ENCODE measurements at regions not wholly inside any gene's neighbourhood (a gene's known extent, or its start where the extent isn't known, plus 50 kb on each side); places are given as distances from the start of the nearest gene placed in this dataset.
A peak's percentile ranks its signal among the peaks of the same experiment; 100 is the strongest.
"Not testable (repeated sequence)": the region's sequence is repeated elsewhere in the genome, so short reads cannot be mapped to it uniquely, and the experiment has no call there.

- BruUV-seq (replicated peaks); CTCF ChIA-PET (ENCODE audit: low intra/inter-chr PET ratio, low total read pairs); H3K4me3 ChIP-seq (replicated peaks in 1 of 3; ENCODE audit: insufficient read depth in 1 of 3, low read depth in 2 of 3, low read length in 3 of 3); ATAC-seq; H3K27ac ChIP-seq (ENCODE audit: extremely low read length, insufficient read depth, low read length); H3K4me1 ChIP-seq (ENCODE audit: insufficient read depth, low read length); intact Hi-C loops (cut with micrococcal nuclease; ENCODE audit: unreplicated experiment); H3K27me3 ChIP-seq (ENCODE audit: control insufficient read depth in 1 of 2, insufficient read depth in 2 of 2, low read length in 2 of 2); H3K79me2 ChIP-seq (ENCODE audit: insufficient read depth, low read length); H2AFZ ChIP-seq (ENCODE audit: low read length); H3K9me3 ChIP-seq (ENCODE audit: low read length); H3K4me2 ChIP-seq (ENCODE audit: low read depth, low read length); in situ Hi-C loops (cut with HindIII; ENCODE audit: extremely low pct_ligation_motif_present, low pct_unique_long_range_greater_than_20kb); FAIRE-seq; H3K9ac ChIP-seq (ENCODE audit: insufficient read depth, low read depth, low read length); H3K36me3 ChIP-seq (replicated peaks in 1 of 2; ENCODE audit: control insufficient read depth in 1 of 2, insufficient read depth in 2 of 2, low read length in 2 of 2); H4K20me1 ChIP-seq (ENCODE audit: insufficient read depth, low read length); POLR2A ChIA-PET; DNase-seq (ENCODE audit: low spot score): not testable (repeated sequence)
- WGBS (ENCODE audit: low lambda C conversion rate): 15% methylated on average over 6 of the region's 14 CpGs
Observed at GRCh38 chr1:243049716-243050115, 205.4 kb downstream of the CEP170 start.

- H3K36me3 ChIP-seq (replicated peaks in 1 of 2; ENCODE audit: control insufficient read depth in 1 of 2, insufficient read depth in 2 of 2, low read length in 2 of 2); in situ Hi-C loops (cut with HindIII; ENCODE audit: extremely low pct_ligation_motif_present, low pct_unique_long_range_greater_than_20kb); H3K9ac ChIP-seq (ENCODE audit: insufficient read depth, low read depth, low read length); H3K79me2 ChIP-seq (ENCODE audit: insufficient read depth, low read length); H3K4me1 ChIP-seq (ENCODE audit: insufficient read depth, low read length); DNase-seq (ENCODE audit: low spot score); POLR2A ChIA-PET; CTCF ChIA-PET (ENCODE audit: low intra/inter-chr PET ratio, low total read pairs); H3K9me3 ChIP-seq (ENCODE audit: low read length); H3K4me3 ChIP-seq (replicated peaks in 1 of 3; ENCODE audit: insufficient read depth in 1 of 3, low read depth in 2 of 3, low read length in 3 of 3); BruUV-seq (replicated peaks); intact Hi-C loops (cut with micrococcal nuclease; ENCODE audit: unreplicated experiment); H3K27me3 ChIP-seq (ENCODE audit: control insufficient read depth in 1 of 2, insufficient read depth in 2 of 2, low read length in 2 of 2); H2AFZ ChIP-seq (ENCODE audit: low read length); ATAC-seq; H3K4me2 ChIP-seq (ENCODE audit: low read depth, low read length); FAIRE-seq; H3K27ac ChIP-seq (ENCODE audit: extremely low read length, insufficient read depth, low read length); H4K20me1 ChIP-seq (ENCODE audit: insufficient read depth, low read length): not testable (repeated sequence)
- 0 out of 4 replicates have a peak, but pooled peaks of 1 of the 2 experiments have one; percentile 8 for TF ChIP-seq MAFK (conservative IDR thresholded peaks at IDR 0.05 in 1 of 2, IDR thresholded peaks at IDR 0.05 in 1 of 2; ENCODE audit: low read length in 2 of 2)
- WGBS (ENCODE audit: low lambda C conversion rate): 2% methylated on average over 4 of the region's 4 CpGs
Observed at GRCh38 chr1:243021365-243021764, 233.7 kb downstream of the CEP170 start.

- FAIRE-seq; H3K4me2 ChIP-seq (ENCODE audit: low read depth, low read length); H3K27ac ChIP-seq (ENCODE audit: extremely low read length, insufficient read depth, low read length); H3K27me3 ChIP-seq (ENCODE audit: control insufficient read depth in 1 of 2, insufficient read depth in 2 of 2, low read length in 2 of 2); intact Hi-C loops (cut with micrococcal nuclease; ENCODE audit: unreplicated experiment); ATAC-seq; BruUV-seq (replicated peaks); H3K9ac ChIP-seq (ENCODE audit: insufficient read depth, low read depth, low read length); H4K20me1 ChIP-seq (ENCODE audit: insufficient read depth, low read length); POLR2A ChIA-PET; H3K9me3 ChIP-seq (ENCODE audit: low read length); H3K79me2 ChIP-seq (ENCODE audit: insufficient read depth, low read length); CTCF ChIA-PET (ENCODE audit: low intra/inter-chr PET ratio, low total read pairs); H3K4me3 ChIP-seq (replicated peaks in 1 of 3; ENCODE audit: insufficient read depth in 1 of 3, low read depth in 2 of 3, low read length in 3 of 3); H3K36me3 ChIP-seq (replicated peaks in 1 of 2; ENCODE audit: control insufficient read depth in 1 of 2, insufficient read depth in 2 of 2, low read length in 2 of 2); in situ Hi-C loops (cut with HindIII; ENCODE audit: extremely low pct_ligation_motif_present, low pct_unique_long_range_greater_than_20kb); H2AFZ ChIP-seq (ENCODE audit: low read length); DNase-seq (ENCODE audit: low spot score); H3K4me1 ChIP-seq (ENCODE audit: insufficient read depth, low read length): not testable (repeated sequence)
- WGBS (ENCODE audit: low lambda C conversion rate): 10% methylated on average over 1 of the region's 1 CpG
- 0 out of 2 replicates have a peak, but pooled peaks have one; percentile 54 for TF ChIP-seq BRCA1 (CRISPR knock-in tag; IDR thresholded peaks at IDR 0.05)
- peak in 1 of 2 experiments; percentile 81; a peak in 2 of 4 replicates for TF ChIP-seq KLF16 (CRISPR knock-in tag; IDR thresholded peaks at IDR 0.05)
- TF ChIP-seq SATB2 (CRISPR knock-in tag; IDR thresholded peaks at IDR 0.05): peak; percentile 68; the same call in 1 of the 2 replicates
- peak; percentile 64; the same call in 1 of the 2 replicates for TF ChIP-seq ZNF331 (CRISPR knock-in tag; IDR thresholded peaks at IDR 0.05)
- TF ChIP-seq RARA (CRISPR knock-in tag; IDR thresholded peaks at IDR 0.05): peak; percentile 46
- TF ChIP-seq HMGXB3 (CRISPR knock-in tag; IDR thresholded peaks at IDR 0.05; ENCODE audit: borderline replicate concordance): 0 out of 2 replicates have a peak, but pooled peaks have one; percentile 58
- TF ChIP-seq NKX3-1 (CRISPR knock-in tag; IDR thresholded peaks at IDR 0.05): peak; percentile 75; the same call in 1 of the 2 replicates
Observed at GRCh38 chr1:243019030-243019635, 235.9 kb downstream of the CEP170 start.
